H1 (cell line): ENCODE measurements at regions not wholly inside any gene's neighbourhood (a gene's known extent, or its start where the extent isn't known, plus 50 kb on each side); places are given as distances from the start of the nearest gene placed in this dataset.

Source experiments
- CTCF ChIA-PET: fragments of 300-600 bp; sonication (Branson Sonifier 250); formaldehyde crosslinking; loops from one replicate; lab custom pipeline; 2021; ENCODE audit not compliant: partially characterized antibody; lab: Charles Lee
- POLR2A ChIA-PET: fragments of 300-600 bp; sonication (Branson Sonifier 250); formaldehyde crosslinking; loops from one replicate; lab custom pipeline; 2021; ENCODE audit warnings: inconsistent platforms; ENCODE audit not compliant: partially characterized antibody; lab: Charles Lee
- DNase-seq, 2 experiments: peaks; one replicate each; pipeline versions ENCODE4 v3.0.0 to v3.0.0-alpha.2; 2010 to 2022; ENCODE audit warnings: low spot score in 2 of 2, low read depth in 1 of 2, mixed read lengths in 1 of 2
- FAIRE-seq: peaks from 2 replicates; lab custom pipeline; 2011; peaks lifted over from hg19 to GRCh38; lab: Jason Lieb, UNC
- H2AFZ ChIP-seq: 2 replicates; pipeline ENCODE4 v1.8.1; 2012; ENCODE audit warnings: low read length, inconsistent platforms
- H2AK5ac ChIP-seq: 2 replicates; pipeline ENCODE4 v1.6.1; 2013; ENCODE audit warnings: low read depth, low read length
- H2BK120ac ChIP-seq: replicated peaks from 2 replicates; pipeline ENCODE3; 2013; ENCODE audit warnings: low read depth, low read length, inconsistent platforms
- H2BK12ac ChIP-seq: 2 replicates; pipeline ENCODE4 v1.6.1; 2013; ENCODE audit warnings: low read depth, low read length
- H2BK15ac ChIP-seq: 2 replicates; pipeline ENCODE4 v1.6.1; 2013; ENCODE audit warnings: low read length
- H2BK20ac ChIP-seq: 2 replicates; pipeline ENCODE4 v1.6.1; 2013; ENCODE audit warnings: low read length
- H2BK5ac ChIP-seq: 2 replicates; pipeline ENCODE4 v1.6.1; 2013; ENCODE audit warnings: low read depth, low read length
- H3K14ac ChIP-seq: 2 replicates; pipeline ENCODE4 v1.6.1; 2013; ENCODE audit warnings: inconsistent platforms; ENCODE audit not compliant: insufficient read length
- H3K18ac ChIP-seq: 2 replicates; pipeline ENCODE4 v1.6.1; 2013; ENCODE audit warnings: low read length; ENCODE audit errors: extremely low read depth
- H3K23ac ChIP-seq: 2 replicates; pipeline ENCODE4 v1.6.1; 2013; ENCODE audit warnings: inconsistent platforms; ENCODE audit not compliant: insufficient read length
- H3K23me2 ChIP-seq: 2 replicates; pipeline ENCODE4 v1.6.1; 2013; ENCODE audit warnings: low read depth, low read length
- H3K27ac ChIP-seq: 2 replicates; pipeline ENCODE4 v1.6.1; 2011; ENCODE audit warnings: low read depth, low read length, inconsistent platforms
- H3K27me3 ChIP-seq, 4 experiments: replicated peaks in 1 of 4; 1 replicate in 1 of 4; 2 replicates in 3 of 4; pipeline versions ENCODE4 v1.6.1 to v1.8.1; 2011 to 2013; ENCODE audit warnings: low read length in 3 of 4, mild to moderate bottlenecking in 3 of 4, inconsistent platforms in 2 of 4, mixed read lengths in 2 of 4, moderate library complexity in 1 of 4; ENCODE audit not compliant: control insufficient read depth in 3 of 4, insufficient read depth in 3 of 4; ENCODE audit errors: extremely low read depth in 1 of 4
- H3K36me3 ChIP-seq, 4 experiments: 2 replicates each; pipeline versions ENCODE4 v1.6.1 to v1.8.1; 2011 to 2013; ENCODE audit warnings: mild to moderate bottlenecking in 4 of 4, low read length in 3 of 4, moderate library complexity in 2 of 4, control low read depth in 1 of 4, inconsistent platforms in 1 of 4; ENCODE audit not compliant: insufficient read depth in 4 of 4, control insufficient read depth in 2 of 4
- H3K4ac ChIP-seq: replicated peaks from 2 replicates; pipeline ENCODE3; 2013; ENCODE audit warnings: low read length, low read depth, mixed read lengths, inconsistent platforms; ENCODE audit not compliant: insufficient read length
- H3K4me1 ChIP-seq, 4 experiments: replicated peaks in 1 of 4; 1 replicate in 1 of 4; 2 replicates in 3 of 4; pipeline versions ENCODE4 v1.6.1 to v1.8.1; 2011 to 2013; ENCODE audit warnings: low read length in 3 of 4, inconsistent platforms in 2 of 4, mixed read lengths in 1 of 4; ENCODE audit not compliant: insufficient read depth in 4 of 4, control insufficient read depth in 3 of 4
- H3K4me2 ChIP-seq, 2 experiments: 2 replicates each; pipeline versions ENCODE4 v1.6.1 to v1.8.1; 2011 to 2013; ENCODE audit warnings: low read depth in 2 of 2, low read length in 2 of 2, control low read depth in 1 of 2, inconsistent platforms in 1 of 2, mild to moderate bottlenecking in 1 of 2; ENCODE audit not compliant: insufficient read depth in 1 of 2
- H3K4me3 ChIP-seq, 4 experiments: fragments of 200-600, 300-600 bp in 1 of 4; sonication (generic), shearing (Covaris generic), sonication (Bioruptor Twin) in 1 of 4; 2 replicates each; pipeline versions ENCODE4 v1.5.1 to v1.8.1; 2011 to 2016; ENCODE audit warnings: low read length in 4 of 4, low read depth in 3 of 4, control low read depth in 2 of 4, inconsistent platforms in 2 of 4, mild to moderate bottlenecking in 2 of 4, mixed read lengths in 1 of 4, moderate library complexity in 1 of 4; ENCODE audit not compliant: insufficient read depth in 2 of 4; ENCODE audit errors: extremely low read depth in 1 of 4
- H3K56ac ChIP-seq: replicated peaks from 2 replicates; pipeline ENCODE3; 2013; ENCODE audit warnings: low read depth, mild to moderate bottlenecking, mixed read lengths, low read length, inconsistent platforms; ENCODE audit not compliant: insufficient read length
- H3K79me1 ChIP-seq: 2 replicates; pipeline ENCODE4 v1.6.1; 2013; ENCODE audit warnings: low read depth, low read length, control low read depth
- H3K79me2 ChIP-seq, 2 experiments: 2 replicates each; pipeline versions ENCODE4 v1.6.1 to v1.8.1; 2012 to 2013; ENCODE audit warnings: low read length in 2 of 2, mild to moderate bottlenecking in 2 of 2, inconsistent platforms in 1 of 2; ENCODE audit not compliant: insufficient read depth in 2 of 2, control insufficient read depth in 1 of 2
- H3K9ac ChIP-seq, 4 experiments: replicated peaks in 1 of 4; 1 replicate in 1 of 4; 2 replicates in 3 of 4; pipeline versions ENCODE4 v1.6.1 to v1.8.1; 2011 to 2013; ENCODE audit warnings: low read depth in 3 of 4, low read length in 3 of 4, control low read depth in 2 of 4, mild to moderate bottlenecking in 2 of 4, moderate library complexity in 2 of 4, inconsistent platforms in 1 of 4; ENCODE audit errors: extremely low read depth in 1 of 4
- H3K9me3 ChIP-seq, 2 experiments: 2 replicates each; pipeline versions ENCODE4 v1.6.1 to v1.8.1; 2012 to 2013; ENCODE audit warnings: mild to moderate bottlenecking in 2 of 2, moderate library complexity in 2 of 2, control low read depth in 1 of 2, inconsistent platforms in 1 of 2, low read depth in 1 of 2, low read length in 1 of 2, mixed read lengths in 1 of 2; ENCODE audit not compliant: insufficient read depth in 2 of 2
- H4K20me1 ChIP-seq, 2 experiments: replicated peaks in 1 of 2; 2 replicates each; pipeline versions ENCODE3 to v1.8.1; 2011 to 2013; ENCODE audit warnings: inconsistent platforms in 2 of 2, low read length in 2 of 2, mild to moderate bottlenecking in 1 of 2; ENCODE audit not compliant: insufficient read depth in 2 of 2, control insufficient read depth in 1 of 2
- H4K5ac ChIP-seq: 2 replicates; pipeline ENCODE4 v1.6.1; 2013; ENCODE audit warnings: low read length, low read depth, mixed read lengths, inconsistent platforms; ENCODE audit not compliant: insufficient read length
- H4K8ac ChIP-seq: 2 replicates; pipeline ENCODE4 v1.8.0; 2013; ENCODE audit warnings: mild to moderate bottlenecking, moderate library complexity, low read length, inconsistent platforms; ENCODE audit not compliant: insufficient read depth; ENCODE audit errors: extremely low read depth
- H4K91ac ChIP-seq: replicated peaks from 2 replicates; pipeline ENCODE3; 2013; ENCODE audit warnings: low read length, mixed read lengths, inconsistent platforms; ENCODE audit not compliant: insufficient read length
- CBX8 ChIP-seq: fragments of 300-800, 300-1000 bp; sonication (generic); IDR thresholded peaks from 2 replicates; pipeline ENCODE4 v1.7.1; 2016; ENCODE audit warnings: low read depth, low read length, borderline replicate concordance
- CEBPB ChIP-seq: IDR thresholded peaks from 2 replicates; pipeline ENCODE4 v1.6.1; 2012; ENCODE audit warnings: low read depth, low read length
- CREB1 ChIP-seq: IDR thresholded peaks from 2 replicates; pipeline ENCODE4 v1.6.1; 2012; ENCODE audit warnings: inconsistent platforms
- CTCF ChIP-seq, 3 experiments: IDR thresholded peaks; 1 replicate in 2 of 3; 2 replicates in 1 of 3; pipeline versions ENCODE4 v1.5.1 to v1.6.1; 2011; ENCODE audit warnings: low read length in 3 of 3, mild to moderate bottlenecking in 3 of 3, inconsistent platforms in 2 of 3, low read depth in 1 of 3, moderate library complexity in 1 of 3; ENCODE audit not compliant: insufficient read depth in 1 of 3; ENCODE audit errors: control extremely low read depth in 1 of 3
- KDM5A ChIP-seq: fragments of 200-600 bp; IDR thresholded peaks from 2 replicates; pipeline ENCODE4 v1.7.1; 2012; ENCODE audit warnings: mild to moderate bottlenecking, low read length, inconsistent platforms, mixed read lengths
- RNF2 ChIP-seq: fragments of 200-900, 300-1000 bp; sonication (generic); IDR thresholded peaks from 2 replicates; pipeline ENCODE4 v1.7.1; 2016; ENCODE audit warnings: borderline replicate concordance, low read depth, mild to moderate bottlenecking, antibody characterized with exemption, low read length; ENCODE audit not compliant: poor library complexity, severe bottlenecking; ENCODE audit errors: missing control alignments
- RXRA ChIP-seq: IDR thresholded peaks from 2 replicates; pipeline ENCODE4 v1.6.1; 2011; ENCODE audit warnings: low read depth, mild to moderate bottlenecking, low read length, moderate library complexity; ENCODE audit not compliant: insufficient read depth
- SIN3A ChIP-seq, 2 experiments: IDR thresholded peaks in 1 of 2; conservative IDR thresholded peaks in 1 of 2; 2 replicates each; pipeline ENCODE4 v1.6.1; 2011 to 2012; ENCODE audit warnings: low read length in 2 of 2, improper control_type of control experiment in 1 of 2, low read depth in 1 of 2, mild to moderate bottlenecking in 1 of 2
- SIRT6 ChIP-seq: IDR thresholded peaks from one replicate; pipeline ENCODE4 v1.7.1; 2012; ENCODE audit warnings: low read length, inconsistent platforms
- SP1 ChIP-seq: IDR thresholded peaks from 2 replicates; pipeline ENCODE4 v1.6.1; 2011; ENCODE audit warnings: low read depth, low read length
- ZNF274 ChIP-seq: IDR thresholded peaks from 2 replicates; pipeline ENCODE4 v1.7.0; 2012; ENCODE audit warnings: low read length, borderline replicate concordance; ENCODE audit errors: extremely low read depth
- WGBS, 2 experiments: shearing (Covaris generic) in 1 of 2; methylation state at CpG; one replicate each; pipeline versions ENCODE4 v1.1.6 to v1.1.7; 2013 to 2015; ENCODE audit warnings: low lambda C conversion rate in 2 of 2, mixed read lengths in 2 of 2, inconsistent platforms in 1 of 2, low coverage in 1 of 2, missing lambda C conversion rate in 1 of 2; ENCODE audit not compliant: insufficient replicate concordance in 2 of 2, insufficient coverage in 1 of 2, insufficient read length in 1 of 2; ENCODE audit errors: extremely low coverage in 1 of 2, missing lambda C conversion rate in 1 of 2; 5-methylcytosine and 5-hydroxymethylcytosine counted together

- no peak overlapping the region for H3K4me2 ChIP-seq
- no peak overlapping the region for H2AK5ac ChIP-seq
- peaks cover 0 to 4% of the 10 kb centered on the region in 2 experiments; a peak in 2 of 4 replicates for H3K9me3 ChIP-seq
- 0 out of 2 replicates have a peak overlapping the region, but pooled peaks have one; percentile 63 for H2BK15ac ChIP-seq
- no peak overlapping the region for H2AFZ ChIP-seq
- DNase-seq (no peak), FAIRE-seq (no peak)
- POLR2A ChIA-PET, result interaction anchor here (1.7 kb wide), 1 partner anchor 9 kb away, joined by 4 read pairs; no protein-coding TSS in a partner anchor
- no peaks in the 10 kb centered on the region for H4K20me1 ChIP-seq
- H3K9ac ChIP-seq, result no peak overlapping the region
- H2BK12ac ChIP-seq, result no peak overlapping the region
- H3K4me3 ChIP-seq, result no peak overlapping the region
- no peak overlapping the region for H3K4ac ChIP-seq
- H4K8ac ChIP-seq, result peak overlapping the region; percentile 41; the same call in 1 of the 2 replicates
- no peak overlapping the region for H3K14ac ChIP-seq
- H3K36me3 ChIP-seq, result no peaks in the 10 kb centered on the region
- no peak overlapping the region for H2BK120ac ChIP-seq
- 0 out of 2 replicates have a peak overlapping the region, but pooled peaks have one; percentile 3 for H2BK20ac ChIP-seq
- no peak overlapping the region for H3K23ac ChIP-seq
- CTCF ChIA-PET, result interaction anchor here (0.6 kb wide), 1 partner anchor 48 kb away, joined by 3 read pairs; no protein-coding TSS in a partner anchor
- WGBS, 2 experiments, result 89% methylated on average over 8 of the region's 8 CpGs; no CpG with 5 or more reads in 1 of the 2 experiments
- peaks cover 0 to 10% (median 5%) of the 10 kb centered on the region in 4 experiments; a peak in 6 of 7 replicates for H3K4me1 ChIP-seq
- no peaks in the 10 kb centered on the region for H3K23me2 ChIP-seq
- peak overlapping the region; percentile 25 for H4K91ac ChIP-seq
- H3K27me3 ChIP-seq, result no peaks in the 10 kb centered on the region
- H3K27ac ChIP-seq, result no peak overlapping the region
- H3K56ac ChIP-seq, result no peak overlapping the region
- no peaks in the 10 kb centered on the region for H3K79me2 ChIP-seq
- H4K5ac ChIP-seq, result no peak overlapping the region
- 0 out of 2 replicates have a peak overlapping the region, but pooled peaks have one; percentile 12 for H2BK5ac ChIP-seq
- no peak overlapping the region for H3K18ac ChIP-seq
- no peaks in the 10 kb centered on the region for H3K79me1 ChIP-seq
- TF ChIP-seq CBX8, result no peak
- no peak for TF ChIP-seq RNF2
- TF ChIP-seq CREB1, result no peak
- TF ChIP-seq ZNF274, result no peak
- no peak for TF ChIP-seq KDM5A
- no peak for TF ChIP-seq RXRA
- no peak for TF ChIP-seq CEBPB
- TF ChIP-seq CTCF (IDR thresholded peaks at IDR 0.05; ENCODE audit: control extremely low read depth in 1 of 3, insufficient read depth in 1 of 3, low read depth in 1 of 3, low read length in 3 of 3), result no peak
- TF ChIP-seq SIN3A (conservative IDR thresholded peaks at IDR 0.05 in 1 of 2, IDR thresholded peaks at IDR 0.05 in 1 of 2; ENCODE audit: low read depth in 1 of 2, low read length in 2 of 2), result no peak
- no peak for TF ChIP-seq SP1
- no peak for TF ChIP-seq SIRT6
These were observed 353.1 kb downstream of the CDC5L start for GRCh38 chr6:44740566-44741120.
